ENCODE measurements at regions not wholly inside any gene's neighbourhood (a gene's known extent, or its start where the extent isn't known, plus 50 kb on each side); places are given as distances from the start of the nearest gene placed in this dataset.

- TF ChIP-seq, protein P1, sequence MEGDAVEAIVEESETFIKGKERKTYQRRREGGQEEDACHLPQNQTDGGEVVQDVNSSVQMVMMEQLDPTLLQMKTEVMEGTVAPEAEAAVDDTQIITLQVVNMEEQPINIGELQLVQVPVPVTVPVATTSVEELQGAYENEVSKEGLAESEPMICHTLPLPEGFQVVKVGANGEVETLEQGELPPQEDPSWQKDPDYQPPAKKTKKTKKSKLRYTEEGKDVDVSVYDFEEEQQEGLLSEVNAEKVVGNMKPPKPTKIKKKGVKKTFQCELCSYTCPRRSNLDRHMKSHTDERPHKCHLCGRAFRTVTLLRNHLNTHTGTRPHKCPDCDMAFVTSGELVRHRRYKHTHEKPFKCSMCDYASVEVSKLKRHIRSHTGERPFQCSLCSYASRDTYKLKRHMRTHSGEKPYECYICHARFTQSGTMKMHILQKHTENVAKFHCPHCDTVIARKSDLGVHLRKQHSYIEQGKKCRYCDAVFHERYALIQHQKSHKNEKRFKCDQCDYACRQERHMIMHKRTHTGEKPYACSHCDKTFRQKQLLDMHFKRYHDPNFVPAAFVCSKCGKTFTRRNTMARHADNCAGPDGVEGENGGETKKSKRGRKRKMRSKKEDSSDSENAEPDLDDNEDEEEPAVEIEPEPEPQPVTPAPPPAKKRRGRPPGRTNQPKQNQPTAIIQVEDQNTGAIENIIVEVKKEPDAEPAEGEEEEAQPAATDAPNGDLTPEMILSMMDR (IDR thresholded peaks at IDR 0.05; ENCODE audit: low read depth, low read length, poor library complexity, severe bottlenecking): no peak
- no peak for TF ChIP-seq EZH2phosphoT487 (IDR thresholded peaks at IDR 0.05; ENCODE audit: borderline replicate concordance, low read length)
These were observed 143.3 kb upstream of the PLPP4 start for GRCh38 chr10:120313715-120314114.
